ENCODE measurements at regions not wholly inside any gene's neighbourhood (a gene's known extent, or its start where the extent isn't known, plus 50 kb on each side); places are given as distances from the start of the nearest gene placed in this dataset.

GRCh38 chr7:22582863-22583622, 83.1 kb upstream of the STEAP1B start:
- H3K27ac Mint-ChIP-seq: peak overlapping the region; percentile 85
- peaks cover 29% of the 10 kb centered on the region for H3K4me1 Mint-ChIP-seq

DNA sequence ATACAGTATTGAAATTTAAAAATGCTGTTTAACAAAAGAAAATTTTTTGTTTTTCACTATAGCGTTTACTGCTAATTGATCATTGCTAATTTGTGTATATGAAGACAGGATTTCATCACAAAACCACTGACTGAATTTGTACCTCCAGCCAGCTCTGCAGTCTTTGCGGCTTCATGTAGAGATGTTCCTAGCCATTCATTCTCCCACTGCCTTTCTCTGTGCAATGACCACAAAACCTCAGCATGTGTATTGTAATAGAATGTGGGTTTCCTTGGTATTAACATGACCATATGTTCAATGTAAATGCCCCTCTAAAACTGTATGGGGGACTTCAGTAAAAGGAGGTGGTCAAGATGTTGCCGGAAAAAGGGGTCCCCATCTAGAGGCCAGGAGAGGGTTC, 81.1 kb upstream of the STEAP1B start:
- Mint-ChIP-seq H3K9me3 (peaks cover 8% of the 10 kb centered on the region), H3K27me3 (ENCODE audit: low read depth) (no peaks in the 10 kb centered on the region), H3K4me3 (no peak overlapping the region), H3K36me3 (no peaks in the 10 kb centered on the region), H3K4me1 (peaks cover 21% of the 10 kb centered on the region), H3K27ac (no peak overlapping the region)
- DNase-seq (ENCODE audit: low spot score in 2 of 2, unreplicated experiment in 2 of 2): no peak
- TF ChIP-seq, protein P1, sequence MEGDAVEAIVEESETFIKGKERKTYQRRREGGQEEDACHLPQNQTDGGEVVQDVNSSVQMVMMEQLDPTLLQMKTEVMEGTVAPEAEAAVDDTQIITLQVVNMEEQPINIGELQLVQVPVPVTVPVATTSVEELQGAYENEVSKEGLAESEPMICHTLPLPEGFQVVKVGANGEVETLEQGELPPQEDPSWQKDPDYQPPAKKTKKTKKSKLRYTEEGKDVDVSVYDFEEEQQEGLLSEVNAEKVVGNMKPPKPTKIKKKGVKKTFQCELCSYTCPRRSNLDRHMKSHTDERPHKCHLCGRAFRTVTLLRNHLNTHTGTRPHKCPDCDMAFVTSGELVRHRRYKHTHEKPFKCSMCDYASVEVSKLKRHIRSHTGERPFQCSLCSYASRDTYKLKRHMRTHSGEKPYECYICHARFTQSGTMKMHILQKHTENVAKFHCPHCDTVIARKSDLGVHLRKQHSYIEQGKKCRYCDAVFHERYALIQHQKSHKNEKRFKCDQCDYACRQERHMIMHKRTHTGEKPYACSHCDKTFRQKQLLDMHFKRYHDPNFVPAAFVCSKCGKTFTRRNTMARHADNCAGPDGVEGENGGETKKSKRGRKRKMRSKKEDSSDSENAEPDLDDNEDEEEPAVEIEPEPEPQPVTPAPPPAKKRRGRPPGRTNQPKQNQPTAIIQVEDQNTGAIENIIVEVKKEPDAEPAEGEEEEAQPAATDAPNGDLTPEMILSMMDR (IDR thresholded peaks at IDR 0.05; ENCODE audit: unreplicated experiment): no peak

More at GRCh38 chr7:22582863-22583622, 83.1 kb upstream of the STEAP1B start:
- Mint-ChIP-seq H3K9me3 (peaks cover 8% of the 10 kb centered on the region), H3K27me3 (ENCODE audit: low read depth) (no peaks in the 10 kb centered on the region), H3K4me3 (no peak overlapping the region), H3K36me3 (no peaks in the 10 kb centered on the region)
- no peak for DNase-seq (ENCODE audit: low spot score in 2 of 2, unreplicated experiment in 2 of 2)
- TF ChIP-seq, protein P1 (IDR thresholded peaks at IDR 0.05; ENCODE audit: unreplicated experiment): no peak

DNA sequence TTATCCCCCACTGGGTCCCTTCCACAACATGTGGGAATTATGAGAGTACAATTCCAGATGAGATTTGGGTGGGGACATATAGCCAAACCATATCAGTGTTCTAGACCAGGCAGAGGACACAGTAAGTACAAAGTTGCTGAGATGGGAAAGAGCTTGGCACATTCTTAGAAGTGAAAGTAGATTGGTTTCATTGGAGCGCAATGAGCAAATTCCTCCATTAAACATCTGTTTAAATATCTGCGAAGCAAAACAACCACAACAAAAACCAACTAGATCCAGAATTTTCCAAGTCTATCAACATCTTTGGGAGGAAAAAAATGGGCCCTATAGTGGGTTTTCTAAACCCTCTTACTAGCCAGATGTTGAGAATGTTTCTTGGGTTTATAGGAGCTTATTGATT, 80.0 kb upstream of the STEAP1B start:
- Mint-ChIP-seq H3K4me1 (peaks cover 19% of the 10 kb centered on the region), H3K36me3 (no peaks in the 10 kb centered on the region), H3K27me3 (ENCODE audit: low read depth) (no peaks in the 10 kb centered on the region), H3K9me3 (peaks cover 8% of the 10 kb centered on the region), H3K27ac (no peak overlapping the region), H3K4me3 (no peak overlapping the region)
- DNase-seq (ENCODE audit: low spot score in 2 of 2, unreplicated experiment in 2 of 2): no peak
- TF ChIP-seq, protein P1 (IDR thresholded peaks at IDR 0.05; ENCODE audit: unreplicated experiment): no peak

DNA sequence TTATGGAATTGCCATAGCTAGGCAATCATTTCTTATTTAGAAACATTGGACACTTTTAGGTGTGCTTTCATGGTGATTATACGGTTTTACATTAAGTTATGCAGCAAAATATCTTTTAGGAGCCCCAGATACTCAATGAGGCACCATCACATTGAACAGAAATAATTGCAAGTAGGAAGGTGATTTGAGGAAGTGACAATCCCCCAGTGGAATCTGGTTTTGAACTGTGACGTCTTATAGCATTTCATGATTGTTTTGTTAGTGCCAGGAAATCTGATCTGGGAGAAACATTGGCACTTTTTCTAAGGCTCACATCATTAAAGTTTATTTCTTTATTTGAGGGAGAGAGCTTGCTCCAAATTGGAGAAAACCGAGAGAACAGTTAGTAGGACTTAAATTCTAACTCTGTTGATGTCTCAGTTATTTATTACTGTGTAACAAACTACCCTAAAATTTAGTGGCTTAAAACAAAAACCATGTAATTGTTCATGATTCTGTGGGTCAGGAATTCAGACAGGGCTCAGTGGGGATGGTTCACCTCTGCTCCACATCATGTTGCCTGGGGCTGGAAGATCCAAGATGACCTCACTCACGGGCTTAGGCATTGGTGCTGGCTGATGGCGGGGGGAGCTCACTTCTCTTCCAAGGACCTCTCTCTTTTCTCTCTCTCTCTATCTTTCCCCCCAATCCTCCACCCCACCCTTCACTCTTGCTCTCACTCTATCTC, 78.2 kb upstream of the STEAP1B start:
- DNase-seq (ENCODE audit: low spot score in 2 of 2, unreplicated experiment in 2 of 2): no peak
- TF ChIP-seq, protein P1 (IDR thresholded peaks at IDR 0.05; ENCODE audit: unreplicated experiment): no peak
- Mint-ChIP-seq H3K27me3 (ENCODE audit: low read depth) (no peaks in the 10 kb centered on the region), H3K9me3 (peaks cover 8% of the 10 kb centered on the region), H3K4me1 (peaks cover 8% of the 10 kb centered on the region), H3K4me3 (no peak overlapping the region), H3K36me3 (no peaks in the 10 kb centered on the region), H3K27ac (no peak overlapping the region)

- H3K9me3 Mint-ChIP-seq: peaks cover 8% of the 10 kb centered on the region
- peak overlapping the region; percentile 26 for H3K27ac Mint-ChIP-seq
- no peak overlapping the region for H3K4me3 Mint-ChIP-seq
- H3K36me3 Mint-ChIP-seq: no peaks in the 10 kb centered on the region
- H3K27me3 Mint-ChIP-seq (ENCODE audit: low read depth): no peaks in the 10 kb centered on the region
- TF ChIP-seq, protein P1 (IDR thresholded peaks at IDR 0.05; ENCODE audit: unreplicated experiment): no peak
- peaks cover 6% of the 10 kb centered on the region for H3K4me1 Mint-ChIP-seq
- no peak for DNase-seq (ENCODE audit: low spot score in 2 of 2, unreplicated experiment in 2 of 2)
These were observed 77.5 kb upstream of the STEAP1B start for GRCh38 chr7:22577470-22578001.
